Stimulated activated CD4-positive, alpha-beta T cell treated with anti-CD3 and anti-CD28 coated beads, Interleukin-15, amount 100 ng/mL, for 48 hours (primary cell): ENCODE measurements at regions not wholly inside any gene's neighbourhood (a gene's known extent, or its start where the extent isn't known, plus 50 kb on each side); places are given as distances from the start of the nearest gene placed in this dataset.
"Not testable (repeated sequence)": the region's sequence is repeated elsewhere in the genome, so short reads cannot be mapped to it uniquely, and the experiment has no call there.

Experiments
- DNase-seq, 2 donors: peaks; one replicate each; pipeline ENCODE4 v3.0.0-alpha.2; 2020; ENCODE audit warnings: low read depth in 2 of 2

DNA sequence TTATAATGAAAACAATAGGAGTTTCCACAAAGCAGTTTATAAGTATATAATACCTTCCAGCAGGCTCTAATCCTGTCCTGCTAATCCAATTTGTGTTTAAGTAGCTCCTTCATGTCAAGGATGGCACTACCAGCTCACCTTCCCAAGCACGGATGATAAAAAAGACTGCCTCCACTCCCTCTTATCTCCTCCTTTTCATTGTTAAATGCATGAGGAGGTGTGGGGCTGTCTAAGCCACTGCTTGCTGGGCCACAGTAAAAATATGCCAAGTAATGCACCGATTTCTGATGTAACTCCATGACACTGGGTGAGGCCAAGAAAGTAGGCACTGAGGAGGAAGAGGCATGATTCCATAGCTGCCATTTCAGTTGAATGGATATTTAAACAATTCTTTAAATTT, 193.1 kb downstream of the ZIC5 start:
- DNase-seq = no peak

DNA sequence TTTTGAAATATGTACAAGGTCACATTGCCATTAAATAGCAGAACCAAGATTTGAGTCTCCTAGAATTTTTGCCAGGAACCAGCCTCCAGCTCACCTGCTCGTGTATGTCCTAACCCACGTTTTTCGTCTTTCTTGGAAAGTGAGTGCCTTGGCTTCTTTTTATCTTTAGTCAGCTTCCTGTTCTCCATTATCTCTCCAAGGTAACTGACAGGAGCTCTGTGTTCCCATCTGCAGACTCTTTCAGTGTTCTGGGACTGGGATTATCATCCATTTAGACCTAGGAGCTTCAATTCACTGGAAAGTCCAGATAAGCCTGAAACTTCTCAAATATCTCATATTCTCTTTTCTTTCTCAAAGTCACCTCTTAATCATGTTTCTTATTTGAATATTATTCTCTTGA, 193.7 kb downstream of the ZIC5 start:
- no peak for DNase-seq

DNA sequence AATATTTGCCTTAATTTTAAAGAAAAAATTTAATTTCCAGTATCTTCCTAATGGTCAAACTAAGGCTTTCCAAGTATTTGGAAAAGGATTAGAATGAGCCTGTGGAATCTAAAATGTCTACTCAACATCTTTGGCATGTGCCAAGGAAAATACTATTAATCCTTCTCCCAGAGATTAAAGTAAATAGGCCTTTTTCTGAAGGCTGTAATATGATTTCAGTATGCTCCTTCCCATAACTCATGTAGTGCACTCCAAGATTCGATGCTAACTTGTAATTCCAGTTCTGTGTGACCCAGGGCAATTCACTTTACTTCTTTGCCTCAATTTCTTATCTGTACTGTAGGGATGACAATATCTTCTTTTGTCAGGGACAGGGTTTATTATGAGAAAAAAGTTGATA, 196.9 kb downstream of the ZIC5 start:
- DNase-seq = no peak

DNA sequence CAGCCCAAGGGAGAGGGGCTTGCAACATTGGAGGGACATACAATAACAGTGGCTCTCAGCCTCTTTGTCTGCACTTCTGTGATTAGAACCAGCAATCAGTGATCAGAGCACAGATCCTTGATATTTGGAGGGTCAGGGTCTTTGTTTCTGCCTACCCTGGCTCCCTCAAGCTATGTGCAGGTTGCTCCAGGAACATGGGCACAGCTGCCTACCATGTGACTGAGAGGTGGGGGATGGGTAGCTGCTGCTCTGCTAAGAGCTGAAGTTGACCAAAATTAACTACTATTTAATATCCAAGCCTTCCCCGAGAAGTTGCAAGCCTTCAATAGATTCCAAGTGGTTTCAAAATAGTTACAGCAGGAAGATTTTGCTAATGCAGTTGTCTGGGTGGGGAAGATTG, 202.6 kb downstream of the ZIC5 start:
- no peak for DNase-seq

DNA sequence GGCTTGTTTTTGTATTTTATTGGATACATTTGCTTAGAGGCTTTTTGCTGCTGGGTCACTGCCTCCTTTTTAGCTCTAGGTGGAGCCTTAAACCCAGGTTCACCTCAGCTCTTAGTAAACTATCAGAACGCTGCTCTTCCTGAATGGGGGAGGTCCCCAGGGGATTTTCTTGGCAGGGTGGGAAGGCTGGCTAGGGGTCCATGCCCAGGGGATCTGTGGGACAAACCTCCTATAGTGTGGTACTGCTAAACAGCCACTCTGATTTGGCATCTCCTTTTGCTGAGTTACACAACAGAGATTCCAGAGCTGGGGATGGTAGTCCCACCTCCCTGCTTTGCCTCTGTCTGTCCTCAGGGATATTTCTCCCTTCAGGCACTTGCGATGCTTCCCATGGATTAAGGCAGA, 204.9 kb downstream of the ZIC5 start:
- DNase-seq = no peak

DNA sequence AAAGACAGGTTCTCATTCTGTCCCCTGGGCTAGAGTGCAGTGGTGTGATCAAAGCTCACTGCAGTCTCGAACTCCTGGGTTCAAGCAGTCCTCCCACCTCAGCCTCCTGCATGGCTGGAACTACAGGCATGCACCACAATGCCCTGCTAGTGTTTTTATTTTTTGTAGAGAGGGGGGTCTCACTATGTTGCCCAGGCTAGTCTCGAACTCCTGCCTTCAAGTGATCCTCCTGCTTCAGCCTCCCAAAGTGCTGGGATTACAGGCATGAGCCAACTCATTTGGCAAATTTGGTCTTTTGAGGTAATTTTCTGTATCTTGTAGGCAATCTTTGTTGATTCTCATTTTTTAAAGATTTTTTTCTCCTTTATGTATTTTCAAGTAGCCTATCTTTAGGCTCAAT, 205.7 kb downstream of the ZIC5 start:
- DNase-seq = no peak

DNA sequence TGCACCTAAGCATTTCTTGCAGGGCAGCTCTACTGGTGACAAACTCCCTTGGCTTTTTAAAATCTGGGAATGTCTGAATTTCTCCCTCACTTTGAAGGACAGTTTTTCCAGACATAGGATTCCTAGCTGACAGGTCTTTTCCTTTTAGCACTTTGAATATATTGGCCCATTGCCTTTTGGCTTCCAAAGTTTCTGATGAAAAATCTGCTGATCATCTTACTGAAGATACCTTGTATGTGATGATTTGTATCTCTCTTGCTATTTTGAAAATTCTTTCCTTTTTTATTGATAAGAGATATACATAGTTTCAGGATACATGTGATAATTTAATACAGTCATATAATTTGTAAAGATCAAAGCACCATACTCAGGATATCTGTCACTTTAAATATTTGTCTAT, 211.1 kb downstream of the ZIC5 start:
- DNase-seq = no peak

DNA sequence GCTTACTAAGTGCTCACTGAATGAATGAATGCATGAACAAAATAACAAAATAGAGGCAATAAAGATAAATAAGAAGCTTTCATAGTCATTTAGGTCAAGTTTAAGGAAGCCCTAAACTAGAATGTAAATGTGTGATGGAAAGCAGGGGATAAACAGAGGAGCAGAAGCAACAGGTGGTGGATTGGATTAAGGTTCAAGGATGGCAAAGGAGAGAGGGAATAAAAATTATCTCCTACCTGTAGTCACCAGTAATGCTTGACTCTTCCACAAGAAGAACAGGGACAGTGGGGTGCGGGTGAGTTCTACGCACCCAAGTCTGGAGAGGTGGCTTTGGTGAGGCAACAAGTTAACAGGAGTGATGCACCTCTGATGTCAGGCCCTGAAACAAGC, 212.4 kb downstream of the ZIC5 start:
- DNase-seq = no peak

DNA sequence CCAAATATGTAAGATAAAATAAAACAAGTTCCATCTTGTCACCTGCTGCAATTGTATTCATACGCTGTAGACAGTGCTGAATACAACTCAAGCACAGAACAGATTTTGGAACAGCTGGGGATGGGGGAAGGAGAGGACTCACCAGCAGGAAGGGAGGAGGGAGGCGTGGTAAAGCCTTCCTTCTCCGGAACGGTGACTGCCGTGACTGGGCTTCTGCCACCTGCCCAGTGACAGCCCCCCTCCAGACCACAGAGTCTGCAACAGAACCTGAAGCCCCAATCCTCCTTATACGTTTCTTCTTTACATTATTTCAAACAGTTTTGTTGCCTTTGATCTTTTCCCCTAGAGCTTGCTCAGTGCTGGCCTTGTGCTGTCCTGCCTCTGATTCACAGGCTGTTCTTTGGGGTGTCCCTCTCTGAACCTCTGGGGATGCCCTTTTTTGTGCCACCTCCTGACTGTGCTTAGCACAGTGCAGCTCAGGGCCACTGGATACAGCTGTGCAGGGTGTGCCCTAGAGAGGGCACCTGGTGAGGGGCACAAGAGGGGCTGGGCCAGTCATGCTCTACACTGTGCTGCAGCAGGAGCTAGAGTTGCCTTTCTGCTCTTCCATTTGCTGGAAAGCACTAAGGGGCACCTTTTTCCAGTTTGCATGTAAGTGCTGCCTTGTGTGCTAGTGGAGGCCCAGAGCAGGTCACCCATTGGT, 213.0 kb downstream of the ZIC5 start:
- no peak for DNase-seq

DNA sequence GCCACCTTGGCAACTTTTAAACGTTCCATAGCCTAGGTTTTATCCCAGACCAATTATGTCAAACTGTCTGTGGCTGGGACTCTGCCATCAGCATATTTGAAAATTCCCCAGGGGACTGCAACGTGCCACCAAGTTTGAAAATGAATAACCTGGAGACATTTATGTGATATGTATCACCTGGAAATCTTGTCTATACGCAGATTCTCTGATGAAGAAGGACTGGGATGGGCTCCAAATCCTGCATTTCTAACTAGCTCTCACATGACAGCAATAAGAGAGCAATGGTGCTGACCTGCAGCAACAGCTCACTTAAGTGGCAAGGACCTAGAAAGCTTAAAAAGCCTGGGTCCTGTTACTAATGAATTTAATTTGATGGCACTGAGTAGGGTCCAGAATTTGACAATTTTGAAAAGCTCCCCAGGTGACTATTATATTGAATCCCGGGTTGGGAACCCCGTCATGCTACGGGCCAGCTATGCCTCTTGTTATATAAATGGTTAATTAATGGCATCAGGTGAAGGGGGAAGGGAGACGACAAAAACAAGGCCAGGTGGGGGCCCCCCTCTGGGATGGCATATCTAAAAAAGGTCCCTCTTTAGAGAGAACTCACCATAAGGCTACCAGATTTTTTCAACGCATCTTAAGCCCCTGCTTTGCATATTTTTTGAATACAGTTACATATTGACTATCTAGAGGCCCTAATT, 213.7 kb downstream of the ZIC5 start:
- no peak for DNase-seq

DNA sequence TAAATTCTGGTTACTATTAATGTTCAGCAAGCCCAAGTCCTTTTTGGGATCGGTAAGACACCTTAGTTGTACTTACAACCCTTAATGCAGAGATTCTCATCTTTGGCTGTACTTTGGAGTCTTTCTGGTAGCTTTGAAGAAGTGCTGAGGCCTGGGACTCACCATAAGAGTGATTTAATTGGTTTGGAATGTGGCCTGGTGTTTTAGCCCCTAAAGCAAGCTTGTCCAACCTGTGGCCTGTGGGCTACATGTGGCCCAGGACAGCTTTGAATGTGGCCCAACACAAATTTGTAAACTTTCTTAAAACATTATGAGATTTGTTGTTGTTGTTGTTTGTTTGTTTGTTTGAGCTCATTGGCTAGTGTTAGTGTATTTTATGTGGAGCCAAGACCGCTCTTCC, 215.3 kb downstream of the ZIC5 start:
- no peak for DNase-seq

DNA sequence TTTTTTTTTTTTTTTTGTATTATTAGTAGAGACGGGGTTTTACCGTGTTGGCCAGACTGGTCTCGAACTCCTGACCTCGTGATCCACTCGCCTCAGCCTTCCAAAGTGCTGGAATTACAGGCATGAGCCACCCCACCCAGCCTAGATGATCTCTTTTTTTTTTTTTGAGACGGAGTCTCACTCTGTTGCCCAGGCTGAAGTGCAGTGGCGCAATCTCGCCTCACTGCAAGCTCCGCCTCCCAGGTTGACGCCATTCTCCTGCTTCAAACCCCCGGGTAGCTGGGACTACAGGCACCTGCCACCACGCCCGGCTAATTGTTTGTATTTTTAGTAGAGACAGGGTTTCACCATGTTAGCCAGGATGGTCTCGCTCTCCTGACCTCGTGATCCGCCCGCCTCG, 216.8 kb downstream of the ZIC5 start:
- not testable (repeated sequence) for DNase-seq

DNA sequence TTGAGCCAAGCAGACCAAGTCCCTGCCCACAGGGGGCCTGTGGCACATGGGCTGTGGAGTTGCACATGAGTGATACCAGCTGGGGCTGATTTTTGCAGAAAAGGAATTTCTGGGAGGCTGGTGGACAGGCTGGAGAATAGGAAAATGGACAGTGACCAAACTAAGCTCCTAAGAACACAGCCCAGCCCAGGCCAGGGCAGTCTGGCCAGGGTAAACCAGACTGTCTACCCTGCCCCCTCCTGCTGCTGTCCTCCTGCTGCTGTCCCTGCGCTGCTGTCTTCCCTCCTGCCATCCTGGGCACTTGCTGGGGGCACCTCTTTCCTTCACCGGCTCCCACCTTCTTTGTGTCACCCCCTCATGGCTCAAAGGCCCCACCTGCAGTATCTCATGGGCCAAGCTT, 219.2 kb downstream of the ZIC5 start:
- DNase-seq = no peak

DNA sequence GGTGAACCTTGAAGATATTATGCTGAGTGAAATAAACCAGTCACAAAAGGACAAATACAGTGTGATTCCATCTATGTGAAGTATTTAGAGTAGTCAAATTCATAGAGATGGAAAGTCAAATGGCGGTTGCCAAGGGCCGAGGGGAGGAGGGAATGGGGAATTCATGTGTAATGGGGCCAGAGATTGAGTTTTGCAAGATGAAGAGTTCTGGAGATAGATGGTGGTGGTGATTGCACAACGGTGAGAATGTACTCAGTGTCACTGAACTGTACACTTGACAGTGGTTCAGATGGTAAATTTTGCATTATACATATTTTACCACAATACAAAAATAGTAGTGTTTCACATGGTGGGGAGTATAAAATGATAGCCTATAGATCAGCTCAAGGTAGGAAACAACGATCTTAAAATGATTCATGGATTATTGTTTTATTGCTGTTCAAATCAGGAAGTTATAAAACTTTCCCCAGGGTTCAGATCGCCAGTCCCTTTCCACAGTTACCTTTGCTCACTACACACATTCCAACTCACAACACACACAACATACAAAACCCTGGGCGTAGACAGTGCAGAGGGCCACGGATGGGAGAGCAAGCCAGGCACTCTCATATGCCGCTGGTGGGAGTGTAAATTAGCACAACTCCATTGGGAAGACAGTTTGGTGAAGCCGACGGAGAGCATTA, 219.9 kb downstream of the ZIC5 start:
- DNase-seq = no peak

DNA sequence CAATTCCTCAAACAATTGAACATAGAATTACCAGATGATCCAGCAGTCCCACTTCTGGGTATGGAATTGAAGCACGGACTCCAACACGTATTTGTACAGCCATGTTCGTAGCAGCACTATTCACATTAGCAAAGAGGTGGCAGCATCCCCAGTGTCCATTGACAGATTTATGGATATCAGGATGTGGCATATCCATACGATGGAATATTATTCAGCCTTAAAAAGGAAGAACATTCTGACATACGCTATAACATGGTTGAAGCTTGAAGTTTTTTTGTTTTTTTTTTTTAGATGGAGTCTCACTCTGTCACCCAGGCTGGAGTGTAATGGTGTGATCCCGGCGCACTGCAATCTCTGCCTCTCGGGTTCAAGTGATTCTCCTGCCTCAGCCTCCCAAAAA, 220.6 kb downstream of the ZIC5 start:
- no peak for DNase-seq

DNA sequence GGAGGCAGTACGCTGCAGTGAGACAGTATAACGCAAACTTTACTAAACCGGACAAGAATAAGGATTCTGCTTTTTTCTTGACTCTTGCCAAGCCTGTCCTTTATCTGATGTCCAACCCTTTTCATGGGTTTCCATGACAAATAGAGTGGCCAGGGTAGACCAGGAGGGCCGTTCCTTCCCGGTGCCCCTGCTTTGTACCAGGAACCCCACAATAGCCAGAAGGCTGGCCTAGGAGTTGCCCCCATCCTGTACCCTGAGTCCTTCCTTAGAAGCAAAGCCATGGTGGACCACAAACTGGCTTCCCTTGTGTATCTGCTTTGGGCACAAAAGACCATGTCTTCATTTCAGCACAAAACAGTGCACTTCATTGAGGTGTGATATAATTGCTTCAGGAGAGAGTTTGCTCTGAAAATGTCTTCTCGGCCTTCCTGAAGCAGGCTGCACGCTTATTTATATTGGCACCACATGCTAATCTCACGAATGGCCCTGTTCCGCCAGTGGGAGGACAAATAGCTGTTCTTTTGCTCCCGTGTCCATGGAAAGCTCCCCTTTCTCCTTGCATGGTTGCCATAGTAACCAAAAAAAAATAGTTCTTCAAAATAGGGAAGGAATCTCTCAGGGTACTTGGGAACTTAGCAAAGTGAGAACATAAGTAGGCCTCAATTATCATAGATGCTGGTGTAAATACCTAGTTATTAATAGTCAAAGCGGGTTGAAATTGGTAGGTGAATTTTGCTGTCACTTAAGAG, 222.1 kb downstream of the ZIC5 start:
- DNase-seq = no peak

DNA sequence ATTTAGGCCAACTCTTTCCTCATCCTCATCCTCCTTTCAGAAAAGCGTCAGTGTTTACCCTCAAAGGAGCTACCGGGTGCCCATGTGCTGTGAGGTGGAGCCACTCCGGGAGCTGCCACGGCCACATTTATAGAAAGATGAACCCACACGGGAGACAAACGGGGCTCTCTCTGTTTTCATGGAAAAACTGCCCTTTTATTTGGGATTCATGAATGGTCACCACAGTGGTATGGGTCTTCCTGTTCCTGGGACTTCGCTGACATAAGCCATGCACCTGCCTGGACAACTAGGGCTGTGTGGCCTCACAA, 224.2 kb downstream of the ZIC5 start:
- no peak for DNase-seq

DNA sequence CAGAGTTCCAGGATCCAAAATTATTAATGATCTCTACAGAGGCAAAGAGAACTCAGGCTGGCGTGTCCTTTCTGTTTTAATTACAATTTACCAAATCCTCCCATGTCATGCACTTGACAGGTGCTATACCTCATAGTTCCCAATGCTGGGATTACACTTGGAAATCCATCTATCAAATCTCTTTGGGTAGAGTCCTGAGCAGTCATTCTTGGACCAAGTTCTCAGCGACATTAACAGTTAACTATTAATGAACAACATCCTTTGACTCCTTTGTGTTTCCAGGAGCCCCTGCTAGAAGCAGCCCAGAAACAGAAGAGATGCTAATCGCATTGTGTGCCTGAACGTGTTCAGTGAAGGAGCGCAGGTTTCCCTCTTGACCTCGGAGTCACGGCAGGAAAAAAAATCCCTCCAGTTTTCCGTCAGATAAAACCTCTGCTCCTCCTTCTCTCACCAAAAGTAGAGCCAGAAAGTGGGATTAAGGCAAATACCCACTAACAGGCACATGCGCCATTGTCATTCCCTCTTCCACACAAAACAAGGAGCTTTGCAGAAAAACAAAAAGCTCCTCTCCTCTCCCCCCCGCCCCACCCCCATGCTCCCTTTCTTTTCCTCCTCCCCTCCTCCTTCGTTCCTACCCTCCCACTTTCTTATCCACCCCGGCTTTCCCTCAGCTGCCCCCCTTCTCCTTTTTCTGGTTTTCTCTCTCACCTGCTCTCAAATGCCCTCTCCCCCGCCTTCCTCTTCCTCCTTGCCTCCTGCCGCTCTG, 224.7 kb downstream of the ZIC5 start:
- no peak for DNase-seq

DNA sequence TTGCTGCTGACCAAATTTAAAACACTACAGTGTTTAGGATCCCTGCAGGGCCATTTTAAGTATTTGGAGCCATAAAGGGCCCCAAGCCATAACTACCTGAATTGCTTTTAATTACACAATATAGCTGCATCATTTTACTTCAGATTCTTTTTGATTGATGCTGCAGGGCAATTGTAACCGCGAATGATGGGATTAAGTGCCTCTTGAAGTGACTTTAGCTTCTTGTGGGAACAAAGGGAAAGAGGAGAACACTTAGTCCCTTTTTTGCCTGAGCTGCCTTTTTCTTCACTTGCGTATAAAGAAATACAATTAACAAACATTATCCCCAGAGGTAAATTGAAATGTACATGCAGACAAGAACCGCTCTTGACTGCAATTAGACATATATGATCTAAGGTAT, 228.5 kb downstream of the ZIC5 start:
- no peak for DNase-seq

DNA sequence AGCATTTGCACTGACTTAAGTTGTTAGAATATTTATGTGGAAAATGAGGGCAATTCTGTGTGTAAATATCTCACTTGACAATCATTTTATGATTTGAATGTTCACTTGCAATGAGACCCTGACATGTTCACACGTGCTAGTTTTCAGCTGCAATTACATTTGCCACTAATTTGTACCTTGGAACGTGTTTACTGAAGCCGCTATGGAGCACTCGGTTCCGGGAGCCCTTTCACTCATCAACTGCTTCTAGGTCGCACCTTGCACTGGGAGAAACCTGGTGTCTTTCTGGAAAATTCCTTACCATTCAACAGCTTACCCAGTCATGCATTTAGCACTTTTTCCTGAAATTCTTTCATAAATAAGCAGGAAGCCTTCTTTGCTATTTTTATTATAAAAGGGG, 229.6 kb downstream of the ZIC5 start:
- no peak for DNase-seq

DNA sequence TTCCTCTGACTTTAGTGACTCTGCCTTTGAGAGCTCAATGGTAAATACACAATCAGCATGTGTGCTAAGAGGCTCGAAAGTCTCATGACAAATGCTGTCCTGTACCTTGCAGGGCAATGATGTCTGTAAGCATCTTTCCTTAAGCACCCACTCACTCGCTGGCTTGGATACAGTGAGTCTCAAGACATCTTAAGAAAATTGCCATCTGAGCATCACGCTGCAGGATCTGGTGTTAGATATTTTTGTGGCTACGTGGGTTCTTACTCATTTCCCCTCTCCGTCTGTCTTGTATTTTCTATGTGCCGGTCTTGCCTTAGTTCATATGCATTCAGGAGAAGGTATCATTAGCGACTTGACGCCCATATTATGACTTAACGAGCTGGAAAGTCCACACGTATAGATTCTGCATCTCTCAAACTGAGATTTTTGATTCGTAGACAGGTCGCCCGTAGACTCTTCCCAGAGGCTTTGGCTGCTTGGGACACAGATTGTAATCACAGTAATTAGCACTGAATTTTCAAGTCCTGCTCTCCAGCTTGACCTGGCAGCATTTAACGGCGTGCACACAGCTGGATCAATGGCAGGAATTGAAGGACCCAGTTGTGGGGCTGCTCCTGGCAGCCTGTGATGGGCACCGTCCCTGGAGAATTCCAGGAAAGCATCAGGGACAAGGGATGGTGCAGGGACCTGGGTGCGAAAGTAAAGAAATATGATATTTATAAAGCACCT, 231.2 kb downstream of the ZIC5 start:
- no peak for DNase-seq
